Gastrocnemius medialis (tissue), 4 donors: ENCODE measurements at regions not wholly inside any gene's neighbourhood (a gene's known extent, or its start where the extent isn't known, plus 50 kb on each side); places are given as distances from the start of the nearest gene placed in this dataset.

Source experiments
- ATAC-seq, 2 donors: fragments of 150-250 bp; one replicate each; pipeline ENCODE4 v1.9.1; 2016
- DNase-seq, 2 donors: peaks; one replicate each; pipeline ENCODE4 v3.0.0-alpha.2; 2019
- H3K27ac ChIP-seq, 4 donors: fragments of 200-600 bp; sonication (generic); 1 replicate in 1 of 4; 2 replicates in 3 of 4; pipeline ENCODE4 v1.5.1; 2016 to 2018; ENCODE audit warnings: mild to moderate bottlenecking in 2 of 4, moderate library complexity in 1 of 4
- H3K27me3 ChIP-seq, 3 donors: fragments of 200-600 bp; sonication (generic) in 2 of 3; 1 replicate in 1 of 3; 2 replicates in 2 of 3; pipeline versions ENCODE4 v1.5.1 to v1.6.0; 2016 to 2019; ENCODE audit warnings: mild to moderate bottlenecking in 1 of 3, moderate library complexity in 1 of 3
- H3K36me3 ChIP-seq, 2 donors: fragments of 200-600 bp; sonication (generic) in 1 of 2; one replicate each; pipeline ENCODE4 v1.5.1; 2017 to 2018
- H3K4me1 ChIP-seq, 2 donors: fragments of 200-600 bp; sonication (generic) in 1 of 2; one replicate each; pipeline ENCODE4 v1.5.1; 2016 to 2017; ENCODE audit warnings: mild to moderate bottlenecking in 2 of 2
- H3K4me3 ChIP-seq, 4 donors: fragments of 200-600 bp; sonication (generic) in 3 of 4; 1 replicate in 1 of 4; 2 replicates in 3 of 4; pipeline ENCODE4 v1.5.1; 2016 to 2019; ENCODE audit warnings: mild to moderate bottlenecking in 2 of 4
- H3K9me3 ChIP-seq, 3 donors: fragments of 200-600 bp; sonication (generic) in 2 of 3; 1 replicate in 1 of 3; 2 replicates in 2 of 3; pipeline ENCODE4 v1.5.1; 2016 to 2019
- POLR2A ChIP-seq, 2 donors: fragments of 450-650 bp; IDR thresholded peaks; one replicate each; pipeline ENCODE4 v1.6.1; 2017; ENCODE audit warnings: antibody characterized with exemption in 2 of 2, mild to moderate bottlenecking in 2 of 2, moderate library complexity in 2 of 2
- in situ Hi-C, 4 donors: fragments of 200-750 bp; cut with MboI; loops; one replicate each; pipeline versions ENCODE4 v1.15.0 to v1.8.0; 2017; ENCODE audit warnings: low sequenced_read_pairs in 4 of 4
- intact Hi-C: fragments of 100-400 bp; cut with DNase I; formaldehyde crosslinking; loops from one replicate; pipeline ENCODE4 v1.15.1; 2023; ENCODE audit warnings: low total_unique reads
- TF ChIP-seq, protein P1 (sequence below), 5 experiments: fragments of 450-650 bp in 3 of 5; fragments of 200-600 bp in 2 of 5; sonication (generic) in 2 of 5; IDR thresholded peaks in 4 of 5; conservative IDR thresholded peaks in 1 of 5; 1 replicate in 4 of 5; 2 replicates in 1 of 5; pipeline ENCODE4 v1.5.1; 2016 to 2019; ENCODE audit warnings: antibody characterized with exemption in 5 of 5, mild to moderate bottlenecking in 3 of 5, moderate library complexity in 3 of 5

DNA sequence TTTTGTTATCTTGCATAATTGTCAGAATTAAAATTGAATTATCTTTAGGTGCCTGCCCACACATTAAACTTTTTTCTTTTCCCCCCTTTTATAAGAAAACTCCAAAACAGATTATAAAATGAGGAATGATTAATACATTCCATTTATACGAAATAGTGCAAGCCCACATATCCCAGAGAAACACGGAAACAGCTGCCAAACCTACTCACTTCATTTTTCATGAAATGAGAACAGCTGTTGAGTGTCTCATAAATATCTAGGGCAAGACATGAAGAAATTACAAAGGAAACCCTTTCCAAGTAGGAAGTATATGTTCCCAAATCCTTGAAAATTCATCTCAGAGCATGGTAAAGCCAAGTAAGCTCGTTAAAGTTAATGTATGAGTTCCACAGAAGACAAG, 459.4 kb upstream of the NMUR2 start:
- no peak overlapping the region for H3K4me3 ChIP-seq
- no peak for ATAC-seq
- no peak overlapping the region for H3K27ac ChIP-seq
- H3K9me3 ChIP-seq, result no peaks in the 10 kb centered on the region
- no peak for DNase-seq
- TF ChIP-seq POLR2A (IDR thresholded peaks at IDR 0.05), result no peak
- TF ChIP-seq, protein P1, sequence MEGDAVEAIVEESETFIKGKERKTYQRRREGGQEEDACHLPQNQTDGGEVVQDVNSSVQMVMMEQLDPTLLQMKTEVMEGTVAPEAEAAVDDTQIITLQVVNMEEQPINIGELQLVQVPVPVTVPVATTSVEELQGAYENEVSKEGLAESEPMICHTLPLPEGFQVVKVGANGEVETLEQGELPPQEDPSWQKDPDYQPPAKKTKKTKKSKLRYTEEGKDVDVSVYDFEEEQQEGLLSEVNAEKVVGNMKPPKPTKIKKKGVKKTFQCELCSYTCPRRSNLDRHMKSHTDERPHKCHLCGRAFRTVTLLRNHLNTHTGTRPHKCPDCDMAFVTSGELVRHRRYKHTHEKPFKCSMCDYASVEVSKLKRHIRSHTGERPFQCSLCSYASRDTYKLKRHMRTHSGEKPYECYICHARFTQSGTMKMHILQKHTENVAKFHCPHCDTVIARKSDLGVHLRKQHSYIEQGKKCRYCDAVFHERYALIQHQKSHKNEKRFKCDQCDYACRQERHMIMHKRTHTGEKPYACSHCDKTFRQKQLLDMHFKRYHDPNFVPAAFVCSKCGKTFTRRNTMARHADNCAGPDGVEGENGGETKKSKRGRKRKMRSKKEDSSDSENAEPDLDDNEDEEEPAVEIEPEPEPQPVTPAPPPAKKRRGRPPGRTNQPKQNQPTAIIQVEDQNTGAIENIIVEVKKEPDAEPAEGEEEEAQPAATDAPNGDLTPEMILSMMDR (IDR thresholded peaks at IDR 0.05 in 4 of 5, conservative IDR thresholded peaks at IDR 0.05 in 1 of 5), result no peak
- H3K27me3 ChIP-seq, result no peaks in the 10 kb centered on the region
- no peaks in the 10 kb centered on the region for H3K4me1 ChIP-seq
- no peaks in the 10 kb centered on the region for H3K36me3 ChIP-seq
- intact Hi-C loops, result no loop called here
- in situ Hi-C loops, result no loop called here

DNA sequence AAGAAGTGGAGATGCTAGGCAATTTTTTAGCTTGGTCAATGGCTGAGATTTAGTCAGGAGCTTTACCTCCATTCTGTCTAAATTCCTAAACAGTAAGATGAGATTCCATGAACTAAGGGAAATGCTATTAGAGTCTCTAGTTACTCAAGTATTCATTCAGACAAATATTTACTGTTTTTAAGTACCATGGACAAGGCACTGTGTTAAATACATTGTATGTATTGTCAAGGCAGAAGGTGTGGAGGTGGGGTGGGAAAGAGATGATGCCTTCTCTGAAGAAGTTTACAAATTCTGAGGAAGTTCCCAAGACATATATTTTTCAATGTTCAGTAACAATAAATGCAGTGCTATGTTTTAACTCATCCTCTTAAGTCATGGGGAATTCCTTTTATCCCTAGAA, 459.9 kb upstream of the NMUR2 start:
- Histone ChIP-seq H3K27me3 (no peaks in the 10 kb centered on the region), H3K36me3 (no peaks in the 10 kb centered on the region), H3K9me3 (no peaks in the 10 kb centered on the region), H3K4me3 (no peak overlapping the region), H3K27ac (no peak overlapping the region), H3K4me1 (no peaks in the 10 kb centered on the region)
- TF ChIP-seq POLR2A (IDR thresholded peaks at IDR 0.05), result no peak
- TF ChIP-seq, protein P1 (IDR thresholded peaks at IDR 0.05 in 4 of 5, conservative IDR thresholded peaks at IDR 0.05 in 1 of 5), result no peak
- no peak for ATAC-seq
- in situ Hi-C loops (no loop called here), intact Hi-C loops (no loop called here)
- no peak for DNase-seq

DNA sequence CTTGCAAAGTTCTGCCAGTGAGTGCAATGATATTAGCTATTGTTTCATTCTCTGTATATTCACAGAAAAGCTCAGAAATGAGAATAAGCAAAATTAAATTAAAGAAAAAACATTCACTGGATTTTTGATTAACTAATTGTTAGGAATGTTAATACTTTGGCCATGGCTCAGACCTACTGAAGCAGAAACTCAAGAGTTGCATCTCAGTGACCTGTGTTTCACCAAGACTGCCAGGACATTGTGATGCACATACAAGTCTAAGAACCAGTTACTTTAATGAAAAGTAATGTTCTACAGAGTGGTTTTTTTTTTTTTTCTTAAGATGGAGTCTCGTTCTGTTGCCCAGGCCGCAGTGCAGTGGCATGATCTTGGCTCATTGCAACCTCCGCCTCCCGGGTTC, 464.9 kb upstream of the NMUR2 start:
- DNase-seq, result no peak
- Histone ChIP-seq H3K27me3 (no peaks in the 10 kb centered on the region), H3K4me1 (no peaks in the 10 kb centered on the region), H3K9me3 (no peaks in the 10 kb centered on the region), H3K36me3 (no peaks in the 10 kb centered on the region), H3K27ac (no peak overlapping the region), H3K4me3 (no peak overlapping the region)
- no peak for ATAC-seq
- TF ChIP-seq, protein P1 (IDR thresholded peaks at IDR 0.05 in 4 of 5, conservative IDR thresholded peaks at IDR 0.05 in 1 of 5), result no peak
- no peak for TF ChIP-seq POLR2A (IDR thresholded peaks at IDR 0.05)
- in situ Hi-C loops, result no loop called here
- intact Hi-C loops, result no loop called here

DNA sequence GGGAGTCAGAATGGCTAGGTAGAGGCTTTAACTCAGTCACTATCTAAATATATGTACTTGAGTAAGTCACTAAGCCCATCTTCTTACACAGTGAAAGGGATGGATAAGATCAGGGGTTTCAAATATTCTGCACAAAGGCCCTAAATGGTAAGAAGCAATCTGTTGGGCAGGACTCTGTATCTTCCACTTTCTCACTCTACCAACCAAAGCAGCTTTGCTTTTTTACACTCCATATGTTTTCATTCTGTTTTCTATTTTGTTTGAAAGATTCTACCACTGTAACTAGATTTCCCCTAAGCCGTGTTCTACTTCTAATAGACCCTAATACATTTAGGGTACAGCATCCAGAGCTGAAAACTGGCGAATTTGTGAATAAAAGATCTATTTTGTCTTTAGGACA, 477.5 kb upstream of the NMUR2 start:
- no peaks in the 10 kb centered on the region for H3K27me3 ChIP-seq
- DNase-seq (no peak), ATAC-seq (no peak)
- no peak overlapping the region for H3K27ac ChIP-seq
- TF ChIP-seq, protein P1 (IDR thresholded peaks at IDR 0.05 in 4 of 5, conservative IDR thresholded peaks at IDR 0.05 in 1 of 5), result no peak
- no peak for TF ChIP-seq POLR2A (IDR thresholded peaks at IDR 0.05)
- H3K4me3 ChIP-seq, result no peak overlapping the region
- H3K9me3 ChIP-seq, result no peaks in the 10 kb centered on the region
- no peaks in the 10 kb centered on the region for H3K36me3 ChIP-seq
- no peaks in the 10 kb centered on the region for H3K4me1 ChIP-seq
- in situ Hi-C loops (no loop called here), intact Hi-C loops (no loop called here)

DNA sequence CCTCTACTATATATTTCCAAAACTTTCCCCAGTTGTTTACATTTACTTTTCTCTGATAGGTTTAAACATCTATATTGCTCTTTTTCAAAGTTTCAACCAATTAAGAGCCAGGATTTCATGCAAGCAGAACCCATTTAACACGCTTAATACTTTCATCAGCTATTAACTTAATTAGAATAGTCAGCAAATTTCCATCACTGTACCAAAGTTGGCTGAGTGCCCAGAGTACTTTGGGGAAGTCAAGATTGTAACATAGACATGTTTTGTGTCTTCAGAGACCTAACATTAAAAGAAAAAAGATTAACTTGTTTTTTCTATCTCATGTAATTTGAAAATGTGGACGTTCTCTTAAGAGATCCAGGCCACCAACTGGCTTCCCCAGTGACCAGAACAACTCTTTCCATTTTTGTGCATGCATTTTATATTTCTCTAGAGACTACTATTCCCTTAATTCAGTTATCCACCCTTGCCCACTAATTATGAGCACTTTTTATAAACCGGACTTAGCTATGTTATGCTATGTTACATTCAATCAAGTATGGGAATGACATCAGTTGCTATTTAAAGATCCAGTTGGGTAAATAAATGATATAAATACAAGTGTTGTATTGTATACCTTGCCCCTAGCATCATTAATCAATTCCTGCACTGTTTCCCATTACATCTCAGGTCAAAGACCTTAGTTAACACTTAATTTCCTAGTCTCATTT, 478.1 kb upstream of the NMUR2 start:
- Histone ChIP-seq H3K27ac (no peak overlapping the region), H3K4me3 (no peak overlapping the region), H3K36me3 (no peaks in the 10 kb centered on the region), H3K9me3 (no peaks in the 10 kb centered on the region), H3K27me3 (no peaks in the 10 kb centered on the region), H3K4me1 (no peaks in the 10 kb centered on the region)
- no peak for TF ChIP-seq POLR2A (IDR thresholded peaks at IDR 0.05)
- TF ChIP-seq, protein P1 (IDR thresholded peaks at IDR 0.05 in 4 of 5, conservative IDR thresholded peaks at IDR 0.05 in 1 of 5), result no peak
- no peak for DNase-seq
- in situ Hi-C loops, result no loop called here
- intact Hi-C loops, result no loop called here
- no peak for ATAC-seq
